Jurkat, Clone E6-1 (cell line): ENCODE measurements at regions not wholly inside any gene's neighbourhood (a gene's known extent, or its start where the extent isn't known, plus 50 kb on each side); places are given as distances from the start of the nearest gene placed in this dataset.

Experiments
- DNase-seq: peaks from one replicate; pipeline ENCODE4 v3.0.0-alpha.2; 2011; ENCODE audit warnings: low read depth, low spot score
- H3K4me3 ChIP-seq: 2 replicates; pipeline ENCODE4 v1.5.1; 2011; ENCODE audit warnings: mild to moderate bottlenecking, low read length, control low read depth, moderate library complexity

- no peak for DNase-seq
- no peak overlapping the region for H3K4me3 ChIP-seq
Observed at GRCh38 chr12:93944911-93945310, 203.5 kb upstream of the PLXNC1 start.

GRCh38 chr12:93946542-93947150, 201.7 kb upstream of the PLXNC1 start:
- no peak for DNase-seq
- no peak overlapping the region for H3K4me3 ChIP-seq

DNA sequence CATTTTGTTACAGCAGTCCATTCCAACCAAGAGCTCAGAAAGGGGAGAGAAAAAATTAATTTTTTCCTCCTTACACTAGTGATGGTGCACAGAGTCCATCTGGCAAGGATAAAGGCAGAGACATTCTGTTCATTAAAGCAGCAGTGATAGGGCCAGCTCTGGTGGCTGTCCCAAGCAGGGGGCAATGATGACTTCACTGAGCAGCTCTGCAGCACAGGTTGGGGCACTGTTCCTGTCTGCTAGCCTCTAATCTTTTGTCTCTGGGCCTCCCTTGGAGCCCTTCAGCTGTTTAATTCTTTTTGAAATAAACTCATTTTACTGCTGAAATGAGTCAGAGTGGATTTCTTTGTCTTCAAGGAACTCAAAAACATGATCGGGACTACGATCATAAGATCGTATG, 200.9 kb upstream of the PLXNC1 start:
- H3K4me3 ChIP-seq = no peak overlapping the region
- DNase-seq = no peak

DNA sequence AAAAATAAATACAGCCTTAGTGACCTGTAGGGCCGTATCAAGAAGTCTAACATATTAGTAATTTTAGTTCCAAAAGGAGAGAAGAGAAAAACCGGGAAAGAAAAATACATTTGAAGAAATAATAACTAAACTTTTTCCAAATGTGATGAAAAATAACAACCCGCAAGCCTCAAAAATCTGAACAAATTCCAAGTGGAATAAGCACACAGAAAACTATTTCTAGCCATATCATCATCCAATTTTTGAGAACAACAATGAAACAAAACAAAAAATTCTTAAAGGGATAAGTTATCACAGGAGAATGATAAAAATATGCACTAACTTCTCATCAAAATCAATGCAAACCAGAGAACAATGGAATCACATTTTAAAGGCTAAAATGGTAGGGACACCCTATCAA, 198.1 kb upstream of the PLXNC1 start:
- DNase-seq = no peak

DNA sequence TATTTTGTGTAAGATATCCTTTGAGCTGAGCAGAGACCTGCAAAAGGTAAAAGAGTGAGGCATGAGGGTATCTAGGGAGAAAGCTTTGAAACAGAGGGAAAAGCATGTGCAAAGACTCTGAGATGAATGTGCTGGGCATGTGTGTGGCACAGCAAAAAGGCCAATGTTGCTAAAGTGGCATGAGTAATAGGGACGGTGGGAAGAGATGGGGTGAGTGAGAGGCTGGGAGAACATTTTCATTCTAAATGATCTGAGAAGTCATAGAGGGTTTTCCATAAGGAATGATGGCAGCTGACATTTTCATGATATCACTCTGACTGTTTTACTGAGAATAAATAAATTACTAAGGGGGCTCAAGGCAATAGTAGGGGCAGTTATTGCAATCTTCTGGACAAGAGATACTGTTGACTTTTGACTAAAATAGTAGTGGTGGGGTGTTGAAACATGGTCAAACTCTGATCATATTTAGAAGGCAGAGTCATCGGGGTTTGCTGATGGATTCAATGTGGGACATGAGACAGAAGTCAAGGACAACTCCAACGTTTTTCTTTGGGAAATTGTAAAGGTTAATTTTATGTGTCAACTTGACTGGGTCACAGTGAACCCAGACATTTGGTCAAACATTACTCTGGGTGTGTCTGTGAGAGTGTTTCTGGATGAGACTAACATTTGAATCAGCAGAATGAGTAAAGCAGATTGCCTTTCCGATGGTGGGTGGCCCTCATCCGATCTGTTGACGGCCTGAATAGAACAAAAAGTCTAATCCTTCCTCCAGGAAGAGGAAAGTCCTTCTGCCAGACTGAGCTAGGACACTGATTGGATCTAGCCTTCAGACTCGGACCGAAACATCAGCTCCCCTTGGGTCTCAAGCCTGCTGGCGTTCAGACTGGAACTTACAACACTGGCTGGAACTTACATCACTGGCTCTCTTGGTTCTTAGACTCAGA, 193.9 kb upstream of the PLXNC1 start:
- no peak overlapping the region for H3K4me3 ChIP-seq
- no peak for DNase-seq

More for the DNA sequence above, 198.1 kb upstream of the PLXNC1 start:
- no peak overlapping the region for H3K4me3 ChIP-seq

- no peak for DNase-seq
- no peak overlapping the region for H3K4me3 ChIP-seq
Observed at GRCh38 chr12:93956551-93956950, 191.8 kb upstream of the PLXNC1 start.

DNA sequence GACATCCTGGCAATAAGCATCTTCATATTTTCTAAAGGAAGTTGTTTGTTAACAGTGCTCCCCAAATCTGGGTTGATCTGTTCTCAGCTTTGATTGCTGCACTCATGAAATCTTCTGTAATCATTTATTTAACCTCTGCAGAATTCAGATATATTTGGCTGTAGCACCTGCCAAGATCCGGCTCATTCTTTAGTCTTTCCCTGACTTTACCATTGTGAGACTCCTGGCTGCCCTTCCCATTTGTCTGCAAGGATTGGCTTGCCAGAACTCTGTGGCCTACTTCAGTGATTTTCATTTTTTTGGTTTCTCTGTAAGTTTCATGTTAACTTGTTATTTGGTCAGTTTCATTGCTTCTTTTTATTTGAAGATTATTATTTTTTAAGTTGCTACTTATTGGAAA, 191.2 kb upstream of the PLXNC1 start:
- H3K4me3 ChIP-seq = no peak overlapping the region
- no peak for DNase-seq

GRCh38 chr12:93957870-93958269, 190.5 kb upstream of the PLXNC1 start:
- DNase-seq = no peak
- no peak overlapping the region for H3K4me3 ChIP-seq

GRCh38 chr12:93959657-93960056, 188.7 kb upstream of the PLXNC1 start:
- no peak for DNase-seq
- H3K4me3 ChIP-seq = no peak overlapping the region

DNA sequence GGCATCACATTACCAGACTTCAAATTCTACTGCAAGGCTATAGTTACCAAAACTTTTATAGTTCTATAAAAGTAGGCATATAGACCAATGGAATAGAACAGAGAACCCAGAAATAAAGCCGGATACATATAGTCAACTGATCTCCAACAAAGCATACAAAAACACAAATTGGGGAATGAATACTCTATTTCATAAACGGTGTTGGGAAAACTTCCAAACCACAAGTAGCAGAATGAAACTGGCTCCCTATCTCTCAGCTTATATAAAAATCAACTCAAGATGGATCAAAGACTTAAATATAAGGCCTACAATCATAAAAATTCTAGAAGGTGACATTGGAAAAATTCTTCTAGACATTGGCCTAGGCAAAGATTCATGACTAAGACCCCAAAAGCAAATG, 187.9 kb upstream of the PLXNC1 start:
- H3K4me3 ChIP-seq = no peak overlapping the region
- DNase-seq = no peak

- no peak overlapping the region for H3K4me3 ChIP-seq
- DNase-seq = no peak
Observed at GRCh38 chr12:93962336-93962735, 186.0 kb upstream of the PLXNC1 start.

DNA sequence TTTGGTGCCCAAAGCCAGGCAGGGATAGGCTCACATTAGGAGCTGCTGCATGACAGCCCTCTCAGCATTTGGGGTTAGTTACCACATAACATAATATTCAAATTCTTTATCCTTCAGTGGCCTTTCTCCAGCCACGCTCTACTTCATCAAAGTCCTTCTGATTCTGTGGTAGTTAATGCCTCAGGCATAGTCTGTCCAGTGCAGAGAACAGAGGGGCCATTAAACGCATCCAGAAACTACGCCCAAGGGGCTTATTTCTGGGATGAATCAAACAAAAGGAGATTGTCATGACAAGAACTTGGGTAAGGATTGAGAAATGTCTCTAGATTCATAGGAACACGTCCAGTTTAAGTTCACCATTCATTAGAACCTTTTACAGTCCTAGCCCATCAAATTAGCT, 183.4 kb upstream of the PLXNC1 start:
- H3K4me3 ChIP-seq = no peak overlapping the region
- DNase-seq = no peak

GRCh38 chr12:93966516-93967133, 181.8 kb upstream of the PLXNC1 start:
- H3K4me3 ChIP-seq = no peak overlapping the region
- no peak for DNase-seq

- no peak for DNase-seq
- no peak overlapping the region for H3K4me3 ChIP-seq
Observed at GRCh38 chr12:93967454-93967853, 180.9 kb upstream of the PLXNC1 start.

DNA sequence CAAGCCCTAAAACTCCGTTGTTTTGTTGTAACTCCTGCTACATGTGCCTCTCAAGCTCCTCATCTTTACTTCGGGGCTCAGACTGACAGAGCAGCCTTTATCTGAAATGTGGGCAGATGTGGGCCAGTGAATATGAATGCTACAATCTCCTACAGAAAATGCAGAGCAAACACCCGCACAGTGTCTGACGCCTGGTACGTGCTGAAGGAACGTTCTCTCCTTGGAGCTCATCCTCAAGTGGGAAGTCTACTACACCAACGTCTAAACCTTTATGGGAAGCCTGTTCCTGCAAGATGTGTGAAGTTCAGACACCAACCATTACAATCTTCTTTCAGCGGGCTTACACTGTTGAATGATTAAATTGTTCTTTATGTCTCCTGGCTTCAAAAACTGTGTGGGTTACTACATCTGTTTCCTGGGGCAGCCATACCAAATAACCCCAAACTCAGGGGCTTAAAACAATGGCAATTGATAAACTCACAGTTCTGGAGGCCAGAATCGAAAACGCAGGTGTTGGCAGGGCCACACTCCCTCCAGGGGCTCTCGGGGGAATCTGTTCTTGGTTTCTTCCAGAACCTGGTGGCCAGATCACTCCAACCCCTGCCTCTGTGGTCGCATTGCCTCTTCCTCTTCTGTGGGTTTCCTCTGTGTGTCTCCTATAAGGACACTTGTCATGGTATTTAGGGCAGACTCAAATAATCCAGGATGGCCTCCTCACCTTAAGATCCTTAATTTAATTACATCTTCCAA, 179.7 kb upstream of the PLXNC1 start:
- H3K4me3 ChIP-seq = no peak overlapping the region
- DNase-seq = no peak

- no peak for DNase-seq
- no peak overlapping the region for H3K4me3 ChIP-seq
Observed at GRCh38 chr12:93970900-93971688, 177.3 kb upstream of the PLXNC1 start.

DNA sequence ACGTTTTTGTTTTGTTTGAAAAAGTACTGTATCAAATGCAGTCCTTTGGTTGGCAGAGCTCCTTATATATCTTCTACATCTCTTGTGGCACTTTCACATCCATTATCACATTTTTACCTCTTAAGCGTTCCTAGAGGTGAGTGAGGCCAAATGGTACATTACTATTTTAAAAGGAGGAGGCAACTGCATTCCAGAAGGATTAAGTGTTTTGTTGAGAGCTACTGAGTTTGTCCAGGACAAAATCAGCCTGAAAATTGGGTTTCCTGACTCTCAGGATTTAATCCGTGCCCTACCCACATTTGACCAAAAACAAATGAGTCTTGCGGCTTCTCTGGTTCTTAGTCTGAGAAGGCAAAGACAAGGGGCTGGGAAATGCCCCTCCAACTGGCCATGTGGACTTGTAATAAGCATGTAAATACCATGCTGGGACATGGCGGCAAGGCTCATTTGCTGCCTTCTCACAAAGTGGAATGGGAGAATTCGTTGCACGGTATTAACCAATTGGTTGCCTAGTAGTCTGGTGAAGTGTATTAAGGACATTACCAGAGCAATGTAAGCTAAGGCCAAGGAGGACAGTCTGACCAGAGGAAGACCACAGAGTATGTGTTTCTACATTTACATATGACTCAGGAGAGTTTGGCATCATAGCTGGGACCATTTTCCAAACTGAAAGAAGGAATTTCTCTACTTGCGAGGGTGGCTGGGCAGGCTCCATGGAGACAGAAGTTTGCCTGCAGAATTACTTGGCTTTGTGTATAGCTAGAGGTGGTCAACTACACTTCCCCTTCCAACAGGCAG, 175.8 kb upstream of the PLXNC1 start:
- no peak for DNase-seq
- no peak overlapping the region for H3K4me3 ChIP-seq

- H3K4me3 ChIP-seq = no peak overlapping the region
Observed at GRCh38 chr12:93974252-93974651, 174.1 kb upstream of the PLXNC1 start.

More at GRCh38 chr12:93974252-93974651, 174.1 kb upstream of the PLXNC1 start:
- DNase-seq = no peak
